SKM-1 treated with dmso at 0.1 percent for 144 hours (cell line): ENCODE measurements at regions not wholly inside any gene's neighbourhood (a gene's known extent, or its start where the extent isn't known, plus 50 kb on each side); places are given as distances from the start of the nearest gene placed in this dataset.
"Not testable (repeated sequence)": the region's sequence is repeated elsewhere in the genome, so short reads cannot be mapped to it uniquely, and the experiment has no call there.

Experiments used
- DNase-seq: peaks from one replicate; lab custom pipeline; 2025; ENCODE audit not compliant: unreplicated experiment; lab: John Stamatoyannopoulos, UW

DNA sequence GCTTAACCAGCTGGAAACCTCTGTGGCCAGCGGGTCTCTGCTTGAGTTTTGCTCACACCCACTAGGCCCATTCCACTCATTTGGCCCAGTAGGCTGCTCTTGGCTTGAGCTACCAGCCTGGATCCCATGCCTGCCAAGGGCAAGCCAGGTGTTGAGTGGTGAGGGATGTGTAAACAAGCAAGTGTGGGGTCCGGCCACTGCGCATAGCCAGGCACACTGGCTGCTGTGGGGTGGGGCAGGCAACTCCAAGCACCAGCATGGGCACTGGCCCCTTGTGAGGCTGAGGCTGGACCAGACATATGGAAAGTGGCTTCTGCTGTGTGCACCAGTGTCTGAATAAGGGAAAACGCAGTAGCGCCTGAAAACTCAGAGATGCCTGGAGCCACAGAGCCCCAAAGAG is 732.7 kb downstream of the NR4A2 start:
- DNase-seq: no peak

DNA sequence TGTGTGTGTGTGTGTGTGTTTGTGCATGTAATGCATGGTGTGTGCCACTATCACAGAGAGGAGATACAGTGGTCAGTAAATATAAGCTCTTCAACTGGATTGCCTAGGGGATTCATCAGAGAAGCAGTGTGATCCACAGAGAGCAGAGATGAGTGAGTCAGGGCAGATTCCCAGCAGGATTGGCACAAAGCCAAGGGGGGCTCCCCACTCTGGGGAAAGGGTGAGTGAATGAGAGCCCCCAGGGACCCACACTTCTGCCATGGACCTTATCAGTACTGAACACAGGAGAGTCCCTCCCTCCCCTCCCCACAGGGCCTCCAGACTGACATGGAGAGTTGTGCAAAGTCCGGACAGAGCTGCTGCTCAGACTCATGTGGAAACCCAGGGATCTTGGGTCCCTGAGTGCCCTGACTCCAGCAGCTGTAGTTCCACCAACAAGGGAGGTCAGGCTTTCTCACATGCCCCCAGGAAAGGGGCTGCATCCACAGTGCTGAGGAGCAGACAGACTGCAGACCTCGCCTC is 748.8 kb downstream of the NR4A2 start:
- DNase-seq: no peak

GRCh38 chr2:155574941-155575340 is 757.6 kb downstream of the NR4A2 start:
- DNase-seq: no peak

DNA sequence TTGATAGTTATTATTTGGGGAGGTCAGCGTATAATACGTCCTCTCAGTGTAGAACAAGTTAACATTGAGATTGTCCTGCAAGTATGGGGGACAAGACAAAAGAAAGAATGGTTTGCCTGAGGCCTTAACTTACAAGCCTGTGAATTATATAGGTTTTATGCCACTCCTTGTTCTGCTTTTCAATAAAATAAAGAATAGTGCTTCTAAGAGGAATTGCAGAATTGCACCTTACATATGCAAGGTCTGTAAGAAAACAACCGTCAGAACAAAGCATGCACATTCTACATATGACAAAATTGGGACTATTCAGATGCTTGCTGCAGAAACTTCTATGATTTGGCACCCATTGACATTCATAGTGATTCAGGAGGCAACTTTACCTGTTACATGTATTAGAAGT is 785.0 kb downstream of the NR4A2 start:
- DNase-seq: no peak

DNA sequence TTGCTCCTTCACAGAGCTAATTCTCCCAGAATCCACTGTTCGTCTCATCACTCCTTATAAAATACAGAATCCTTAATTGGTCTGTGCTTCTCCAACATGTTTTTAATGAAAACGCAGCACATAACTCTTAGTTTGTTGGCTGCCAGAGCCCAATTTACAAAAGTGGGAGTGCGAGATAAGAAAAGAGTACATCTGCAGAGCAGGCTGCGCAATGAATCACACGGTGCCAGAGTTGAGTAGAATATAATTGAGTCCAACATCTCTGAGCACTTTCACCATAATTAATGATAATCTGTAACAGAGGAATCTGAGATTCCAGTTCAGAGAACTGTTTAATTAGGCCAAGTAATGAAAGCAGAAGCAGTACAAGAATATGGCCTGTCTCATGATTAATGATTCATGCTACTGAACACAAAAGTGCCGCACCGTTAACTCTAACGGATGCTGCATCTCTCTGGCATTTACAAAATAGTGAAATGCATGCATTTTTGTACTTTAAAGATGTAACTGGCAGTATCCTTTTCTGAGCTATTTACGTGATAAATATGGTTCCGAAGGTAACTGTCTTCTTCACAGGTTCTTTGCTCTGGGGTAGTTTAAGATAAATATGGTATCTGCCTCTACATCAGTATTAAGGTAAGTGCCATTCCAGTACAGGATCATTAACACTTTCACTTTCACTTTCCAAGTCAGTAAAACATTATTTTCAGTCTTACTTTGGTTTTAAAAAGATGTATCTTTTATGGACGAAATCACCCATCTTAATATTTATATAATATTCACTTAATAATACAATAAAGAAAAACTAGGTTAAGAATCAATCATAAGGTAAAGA is 785.6 kb downstream of the NR4A2 start:
- DNase-seq: no peak

DNA sequence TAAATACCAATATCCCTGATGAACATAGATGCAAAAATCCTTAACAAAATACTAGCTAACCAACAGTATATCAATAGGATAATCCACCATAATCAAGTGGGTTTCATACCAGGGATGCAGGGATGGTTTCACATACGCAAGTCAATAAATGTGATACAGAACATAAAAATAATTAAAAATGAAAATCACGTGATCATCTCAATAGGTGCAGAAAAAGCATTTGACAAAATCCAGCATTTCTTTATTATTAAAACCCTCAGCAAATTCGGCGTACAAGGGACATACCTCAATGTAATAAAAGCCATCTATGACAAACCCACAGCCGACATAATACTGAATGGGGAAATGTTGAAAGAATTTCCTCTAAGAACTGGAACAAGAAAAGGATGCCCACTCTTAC is 793.5 kb downstream of the NR4A2 start:
- not testable (repeated sequence) for DNase-seq

DNA sequence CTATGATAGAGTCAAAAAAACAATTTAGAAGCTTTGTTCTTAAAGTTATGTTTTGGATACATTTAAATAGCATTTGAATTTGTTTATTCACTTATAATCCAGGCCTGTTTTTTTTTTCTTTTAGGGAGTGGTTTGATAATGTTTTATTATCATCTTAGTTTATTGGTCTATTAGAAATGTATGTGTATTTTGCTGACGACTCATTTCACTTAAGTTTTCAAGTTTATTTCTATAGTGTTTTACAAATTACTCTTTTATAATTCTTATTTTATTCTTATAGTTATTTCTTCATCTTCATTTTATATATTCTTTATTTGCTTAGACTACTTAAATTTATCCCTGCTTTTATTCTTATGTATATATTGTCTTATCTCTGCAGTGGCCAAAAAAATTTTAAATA is 804.5 kb downstream of the NR4A2 start:
- DNase-seq: no peak

- DNase-seq: no peak
Observed at GRCh38 chr2:155525199-155525598, 807.3 kb downstream of the NR4A2 start.

- no peak for DNase-seq
Observed at GRCh38 chr2:155519529-155520130, 812.9 kb downstream of the NR4A2 start.

DNA sequence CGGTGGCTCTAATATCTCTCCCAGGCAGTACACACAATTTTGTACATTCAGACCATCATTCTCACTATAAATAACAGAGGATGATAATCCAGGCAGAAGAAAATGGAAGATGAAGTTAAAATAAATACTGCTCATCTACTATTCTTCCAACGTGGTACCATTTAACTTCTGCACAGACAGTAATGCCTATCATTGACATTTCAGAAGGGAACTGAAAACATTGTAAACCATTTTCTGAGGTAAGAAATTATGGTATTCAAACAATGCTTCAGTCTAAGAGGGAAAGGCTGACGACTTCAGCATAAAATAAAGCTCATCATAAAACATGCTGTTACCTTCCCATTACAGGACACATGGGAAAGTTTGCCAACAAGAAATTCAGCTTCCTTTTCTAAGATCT is 814.4 kb downstream of the NR4A2 start:
- DNase-seq: no peak

- no peak for DNase-seq
Observed at GRCh38 chr2:155517362-155517761, 815.2 kb downstream of the NR4A2 start.

DNA sequence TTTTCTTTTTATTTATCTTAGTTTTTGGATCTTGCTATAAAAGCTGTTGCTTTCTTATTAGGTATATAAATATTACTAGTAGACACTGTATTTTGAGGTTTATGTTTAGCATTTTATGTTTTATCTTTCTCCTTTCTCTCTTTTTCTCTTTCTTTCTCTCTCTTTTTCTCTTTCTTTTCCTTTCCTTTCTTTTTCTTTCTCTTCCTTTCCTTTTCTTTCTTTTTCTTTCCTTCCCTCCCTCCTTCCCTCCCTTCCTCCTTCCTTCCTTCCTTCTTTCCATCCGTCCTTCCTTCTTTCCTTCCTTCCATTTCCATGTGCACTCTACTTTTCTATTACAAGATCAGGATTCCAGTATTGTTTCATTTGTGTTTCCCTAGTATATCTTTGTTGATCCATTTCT is 814.8 kb downstream of the KCNJ3 start:
- DNase-seq: no peak

DNA sequence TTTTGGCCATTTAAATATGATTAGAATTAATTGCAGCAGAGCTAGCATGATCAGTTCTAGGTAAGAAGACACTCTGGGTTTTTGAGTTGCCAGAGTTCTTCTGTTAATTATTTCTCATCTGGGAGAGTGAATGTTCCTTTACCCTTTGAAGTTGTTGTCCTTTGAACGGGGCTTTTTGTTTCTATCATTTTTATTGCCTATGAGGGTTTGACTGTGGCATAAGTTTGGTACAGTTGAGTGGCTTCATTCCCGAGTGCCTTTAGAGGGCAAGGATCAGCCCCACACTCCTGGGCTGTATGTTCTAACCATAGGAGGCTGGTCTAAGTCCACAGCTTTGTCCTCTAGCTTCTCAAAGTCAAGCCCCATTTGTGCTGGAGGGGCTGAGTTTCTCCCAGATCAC is 804.3 kb downstream of the KCNJ3 start:
- no peak for DNase-seq

DNA sequence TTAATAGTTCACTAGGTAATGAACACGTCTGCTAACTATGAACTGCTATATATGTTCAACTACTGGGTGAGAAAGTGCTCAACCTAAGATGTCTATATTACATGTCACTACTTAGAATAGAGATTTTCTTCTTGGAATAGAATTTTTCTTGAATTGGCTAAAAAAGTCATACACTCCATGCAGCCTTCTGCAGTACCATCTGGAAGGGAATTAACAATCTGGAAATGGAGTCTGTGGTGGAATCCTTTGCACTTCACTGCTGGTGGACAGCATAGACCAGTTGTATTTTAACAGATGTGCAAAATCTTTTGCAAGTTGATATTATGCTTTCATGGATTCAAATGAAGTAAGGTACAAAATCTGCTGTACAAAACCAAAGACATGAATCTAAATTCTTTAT is 799.6 kb downstream of the KCNJ3 start:
- DNase-seq: no peak

- no peak for DNase-seq
Observed at GRCh38 chr2:155494744-155495143, 796.2 kb downstream of the KCNJ3 start.

DNA sequence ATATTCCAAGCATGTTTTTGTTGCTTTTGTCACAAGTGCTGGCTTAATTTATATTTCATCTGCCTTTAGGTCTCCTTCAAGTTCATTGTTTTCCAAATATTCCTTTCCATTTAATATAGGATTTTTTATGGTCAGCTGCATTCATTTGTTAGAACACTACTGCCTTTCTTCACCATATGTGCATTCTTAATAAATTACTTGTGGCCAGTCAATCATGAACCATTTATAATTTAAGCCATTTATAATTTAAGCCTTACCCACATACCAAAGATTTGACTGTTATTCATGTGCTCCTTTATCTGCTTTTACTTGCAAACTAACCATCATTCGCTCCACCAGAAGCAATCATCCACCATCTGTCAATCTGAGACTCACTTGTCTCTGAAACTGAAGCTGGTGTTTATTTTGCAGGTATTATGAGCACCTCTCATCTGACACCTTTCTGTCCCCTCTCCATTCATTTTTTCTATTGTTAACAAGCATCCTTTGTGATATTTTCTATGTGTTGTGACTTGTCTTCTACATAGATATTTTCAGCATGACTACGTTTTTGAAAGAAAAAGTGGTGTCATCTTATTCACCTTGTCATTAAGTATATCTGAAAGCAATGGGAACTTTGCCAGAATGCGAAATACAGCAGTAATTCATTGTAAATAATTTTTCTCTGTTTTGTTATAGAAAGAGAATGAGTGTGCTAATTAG is 786.8 kb downstream of the KCNJ3 start:
- DNase-seq: no peak

- DNase-seq: no peak
Observed at GRCh38 chr2:155481141-155481540, 782.6 kb downstream of the KCNJ3 start.

GRCh38 chr2:155472018-155472417 is 773.5 kb downstream of the KCNJ3 start:
- DNase-seq: not testable (repeated sequence)

DNA sequence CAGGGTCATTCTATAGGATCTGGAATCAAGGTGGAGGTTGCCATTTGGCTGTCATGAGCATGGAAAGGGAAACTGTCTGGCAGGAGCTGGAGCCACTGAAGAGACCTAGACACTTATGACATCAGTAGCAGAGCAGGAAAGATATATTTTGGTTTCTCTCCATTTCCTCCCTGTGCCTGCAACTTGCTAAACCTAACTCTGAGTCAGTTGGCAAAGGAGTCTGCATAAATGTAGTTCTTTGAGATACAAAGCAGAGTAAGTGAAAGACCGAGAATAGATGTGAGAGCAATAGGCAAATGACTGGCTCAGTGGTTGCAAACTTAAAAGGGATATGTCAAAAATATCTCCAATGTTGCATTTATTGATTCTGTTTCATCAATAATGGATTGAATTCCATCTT is 757.7 kb downstream of the KCNJ3 start:
- no peak for DNase-seq

GRCh38 chr2:155442755-155443372 is 744.4 kb downstream of the KCNJ3 start:
- no peak for DNase-seq

DNA sequence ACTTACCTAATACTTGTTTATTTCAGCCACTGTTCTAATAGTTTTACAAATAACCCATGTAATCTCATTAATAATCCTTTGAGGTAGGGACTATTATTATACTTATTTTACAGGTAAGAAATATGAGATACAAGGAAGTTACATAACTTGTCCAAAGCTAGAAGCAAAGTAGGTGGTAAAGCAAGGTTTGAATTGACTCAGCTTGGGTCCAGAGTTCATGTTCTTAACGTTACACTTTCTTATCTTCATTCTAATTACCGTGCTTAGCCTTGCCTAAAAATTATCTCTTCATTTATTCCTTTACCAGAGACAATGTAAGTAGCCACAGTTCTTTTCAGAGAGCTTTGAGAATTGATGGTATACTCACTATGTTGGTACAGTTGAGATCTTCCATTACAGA is 743.6 kb downstream of the KCNJ3 start:
- no peak for DNase-seq
